Parathyroid adenoma (tissue), 2 donors: ENCODE measurements at regions not wholly inside any gene's neighbourhood (a gene's known extent, or its start where the extent isn't known, plus 50 kb on each side); places are given as distances from the start of the nearest gene placed in this dataset.

Experiments
- H2AFZ ChIP-seq: fragments of 300-600 bp; sonication (generic); one replicate; pipeline ENCODE4 v1.7.0; 2017; ENCODE audit warnings: antibody characterized with exemption, mild to moderate bottlenecking
- H3K27ac ChIP-seq: fragments of 300-600 bp; sonication (generic); one replicate; pipeline ENCODE4 v1.7.0; 2017
- H3K27me3 ChIP-seq: fragments of 300-600 bp; sonication (generic); one replicate; pipeline ENCODE4 v1.7.0; 2017; ENCODE audit warnings: low read length; ENCODE audit not compliant: control insufficient read depth, insufficient read depth
- H3K36me3 ChIP-seq: fragments of 300-600 bp; sonication (generic); one replicate; pipeline ENCODE4 v1.7.0; 2017; ENCODE audit warnings: low read length; ENCODE audit not compliant: control insufficient read depth, insufficient read depth
- H3K4me1 ChIP-seq: fragments of 300-600 bp; sonication (generic); one replicate; pipeline ENCODE4 v1.7.0; 2017; ENCODE audit warnings: control low read depth
- H3K4me2 ChIP-seq: fragments of 300-600 bp; sonication (generic); one replicate; pipeline ENCODE4 v1.7.0; 2017; ENCODE audit warnings: low read length
- H3K4me3 ChIP-seq: fragments of 300-600 bp; sonication (generic); one replicate; pipeline ENCODE4 v1.7.0; 2017; ENCODE audit warnings: low read depth, low read length
- H3K79me2 ChIP-seq: fragments of 300-600 bp; sonication (generic); one replicate; pipeline ENCODE4 v1.7.0; 2017; ENCODE audit warnings: control low read depth
- H3K9ac ChIP-seq: fragments of 300-600 bp; sonication (generic); one replicate; pipeline ENCODE4 v1.7.0; 2017; ENCODE audit warnings: mild to moderate bottlenecking
- H3K9me3 ChIP-seq: fragments of 300-600 bp; sonication (generic); one replicate; pipeline ENCODE4 v1.7.0; 2017; ENCODE audit warnings: low read length; ENCODE audit not compliant: control insufficient read depth
- CTCF ChIP-seq: fragments of 300-600 bp; sonication (generic); IDR thresholded peaks from one replicate; pipeline ENCODE4 v1.7.0; 2017; ENCODE audit warnings: antibody characterized with exemption, mild to moderate bottlenecking
- donor health status: primary hyperparathyroidism.

- Histone ChIP-seq H3K4me1 (no peaks in the 10 kb centered on the region), H3K27me3 (no peaks in the 10 kb centered on the region), H3K4me2 (no peak overlapping the region), H2AFZ (no peak overlapping the region), H3K9me3 (no peaks in the 10 kb centered on the region), H3K4me3 (no peak overlapping the region), H3K27ac (no peak overlapping the region), H3K9ac (no peak overlapping the region), H3K36me3 (no peaks in the 10 kb centered on the region), H3K79me2 (no peaks in the 10 kb centered on the region)
- no peak for TF ChIP-seq CTCF
Measured at GRCh38 chr6:84926189-84927155, 162.1 kb upstream of the TBX18 start.

- H3K27ac ChIP-seq, result no peak overlapping the region
- H3K27me3 ChIP-seq, result no peaks in the 10 kb centered on the region
Measured at GRCh38 chr6:84921891-84922290, 157.5 kb upstream of the TBX18 start.

GRCh38 chr6:84920021-84920420 lies 155.6 kb upstream of the TBX18 start:
- Histone ChIP-seq H2AFZ (no peak overlapping the region), H3K9me3 (no peaks in the 10 kb centered on the region), H3K27me3 (no peaks in the 10 kb centered on the region), H3K4me2 (no peak overlapping the region), H3K4me1 (no peaks in the 10 kb centered on the region), H3K9ac (no peak overlapping the region), H3K36me3 (no peaks in the 10 kb centered on the region), H3K79me2 (no peaks in the 10 kb centered on the region), H3K27ac (no peak overlapping the region), H3K4me3 (no peak overlapping the region)
- TF ChIP-seq CTCF, result no peak

More at GRCh38 chr6:84921891-84922290, 157.5 kb upstream of the TBX18 start:
- Histone ChIP-seq H3K79me2 (no peaks in the 10 kb centered on the region), H3K4me3 (no peak overlapping the region), H3K36me3 (no peaks in the 10 kb centered on the region), H2AFZ (no peak overlapping the region), H3K4me2 (no peak overlapping the region), H3K4me1 (no peaks in the 10 kb centered on the region), H3K9ac (no peak overlapping the region), H3K9me3 (no peaks in the 10 kb centered on the region)
- TF ChIP-seq CTCF, result no peak

GRCh38 chr6:84916704-84917103 lies 152.3 kb upstream of the TBX18 start:
- Histone ChIP-seq H3K36me3 (no peaks in the 10 kb centered on the region), H3K4me3 (no peak overlapping the region), H3K4me1 (no peaks in the 10 kb centered on the region), H3K9ac (no peak overlapping the region), H3K79me2 (no peaks in the 10 kb centered on the region), H3K27ac (no peak overlapping the region), H3K4me2 (no peak overlapping the region), H2AFZ (no peak overlapping the region), H3K27me3 (no peaks in the 10 kb centered on the region), H3K9me3 (no peaks in the 10 kb centered on the region)
- no peak for TF ChIP-seq CTCF
